ENCODE measurements at regions not wholly inside any gene's neighbourhood (a gene's known extent, or its start where the extent isn't known, plus 50 kb on each side); places are given as distances from the start of the nearest gene placed in this dataset.

DNA sequence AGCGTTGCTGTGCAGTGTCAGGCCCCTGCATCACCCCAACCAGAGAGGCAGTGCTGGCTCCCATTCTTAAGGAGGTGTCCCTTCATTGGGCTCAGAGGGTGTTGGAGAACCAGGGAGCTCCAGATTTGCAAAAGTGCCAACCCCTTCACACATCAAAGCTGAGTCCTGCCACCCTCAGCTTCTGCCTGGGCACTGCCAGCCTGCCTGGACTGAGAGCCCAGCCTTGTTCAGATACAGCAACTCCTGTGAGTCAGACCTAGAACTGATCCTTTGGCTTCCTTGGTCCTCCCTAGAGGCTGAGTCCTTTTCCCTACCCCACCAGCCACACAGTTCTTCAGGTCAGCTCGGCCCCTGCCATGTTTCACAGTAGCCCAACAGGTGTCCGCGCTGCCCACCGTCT, 424.9 kb upstream of the MYT1L start:
- Histone ChIP-seq H3K18ac (ENCODE audit: low read depth, low read length) (no peak overlapping the region), H4K8ac (ENCODE audit: low read depth in 2 of 2, low read length in 2 of 2) (no peak overlapping the region), H2BK5ac (ENCODE audit: low read depth, low read length, poor library complexity, severe bottlenecking) (no peak overlapping the region), H3K56ac (ENCODE audit: extremely low read depth, insufficient read depth, low read length) (no peak overlapping the region), H2AK9ac (replicated peaks; ENCODE audit: low read depth, low read length, poor library complexity) (no peak overlapping the region), H3K9me1 (ENCODE audit: insufficient read depth, low read length) (no peaks in the 10 kb centered on the region), H4K20me1 (ENCODE audit: insufficient read depth, low read length) (no peaks in the 10 kb centered on the region), H3K4ac (ENCODE audit: low read depth, low read length) (no peak overlapping the region), H2BK15ac (ENCODE audit: low read depth, low read length) (no peak overlapping the region), H3K14ac (replicated peaks; ENCODE audit: low read depth, low read length) (no peak overlapping the region), H2BK20ac (ENCODE audit: low read depth, low read length) (no peak overlapping the region), H3K4me3 (ENCODE audit: insufficient read depth, low read depth, low read length) (no peak overlapping the region), H2AK5ac (ENCODE audit: low read depth, low read length) (no peak overlapping the region), H4K91ac (ENCODE audit: insufficient read depth, low read depth, low read length) (no peak overlapping the region), H3K36me3 (ENCODE audit: control insufficient read depth, insufficient read depth, low read length) (no peaks in the 10 kb centered on the region), H3K9ac (ENCODE audit: low read depth, low read length) (no peak overlapping the region), H2AFZ (replicated peaks; ENCODE audit: low read length, poor library complexity) (no peak overlapping the region), H3K4me2 (ENCODE audit: low read depth, low read length) (no peak overlapping the region), H4K5ac (ENCODE audit: low read depth, low read length) (no peak overlapping the region), H3K9me3 (ENCODE audit: control insufficient read depth, insufficient read depth, low read length) (peaks cover 50% of the 10 kb centered on the region), H3K23ac (ENCODE audit: low read depth, low read length) (no peak overlapping the region), H3K79me1 (ENCODE audit: low read depth in 1 of 2, low read length in 2 of 2) (no peaks in the 10 kb centered on the region), H3K27ac (ENCODE audit: insufficient read depth, low read length) (no peak overlapping the region), H3K4me1 (ENCODE audit: control insufficient read depth, insufficient read depth, low read length) (no peaks in the 10 kb centered on the region), H3K27me3 (ENCODE audit: control insufficient read depth, insufficient read depth, low read length) (no peaks in the 10 kb centered on the region), H2BK120ac (ENCODE audit: low read depth, low read length) (no peak overlapping the region)
- ATAC-seq (ENCODE audit: low read depth): no peak
- in situ Hi-C loops (cut with MboI; ENCODE audit: low sequenced_read_pairs) (no loop called here), dilution Hi-C loops (cut with HindIII; ENCODE audit: low sequenced_read_pairs, unreplicated experiment) (no loop called here), intact Hi-C loops (cut with micrococcal nuclease) (no loop called here)
- ChIA-PET CTCF (no interaction called here), POLR2A (ENCODE audit: unreplicated experiment) (no interaction called here)
- WGBS, 2 experiments (ENCODE audit: extremely low coverage in 2 of 2, insufficient read length in 1 of 2): 66% methylated on average over 4 of the region's 5 CpGs; no CpG with 5 or more reads in 1 of the 2 experiments
- TF ChIP-seq CHD1 (IDR thresholded peaks at IDR 0.05; ENCODE audit: low read depth, low read length) (no peak), MAZ (IDR thresholded peaks at IDR 0.05; ENCODE audit: borderline replicate concordance, low read depth, low read length) (no peak), RCOR1 (IDR thresholded peaks at IDR 0.05; ENCODE audit: insufficient replicate concordance, low read length) (no peak), MAFK (IDR thresholded peaks at IDR 0.05; ENCODE audit: low read depth, low read length) (no peak), RAD21 (IDR thresholded peaks at IDR 0.05; ENCODE audit: low read length) (no peak), BHLHE40 (IDR thresholded peaks at IDR 0.05; ENCODE audit: low read depth, low read length) (no peak), RFX5 (IDR thresholded peaks at IDR 0.05; ENCODE audit: low read depth, low read length) (no peak), POLR2A (IDR thresholded peaks at IDR 0.05; ENCODE audit: low read depth, low read length) (no peak)
- TF ChIP-seq, protein P1, sequence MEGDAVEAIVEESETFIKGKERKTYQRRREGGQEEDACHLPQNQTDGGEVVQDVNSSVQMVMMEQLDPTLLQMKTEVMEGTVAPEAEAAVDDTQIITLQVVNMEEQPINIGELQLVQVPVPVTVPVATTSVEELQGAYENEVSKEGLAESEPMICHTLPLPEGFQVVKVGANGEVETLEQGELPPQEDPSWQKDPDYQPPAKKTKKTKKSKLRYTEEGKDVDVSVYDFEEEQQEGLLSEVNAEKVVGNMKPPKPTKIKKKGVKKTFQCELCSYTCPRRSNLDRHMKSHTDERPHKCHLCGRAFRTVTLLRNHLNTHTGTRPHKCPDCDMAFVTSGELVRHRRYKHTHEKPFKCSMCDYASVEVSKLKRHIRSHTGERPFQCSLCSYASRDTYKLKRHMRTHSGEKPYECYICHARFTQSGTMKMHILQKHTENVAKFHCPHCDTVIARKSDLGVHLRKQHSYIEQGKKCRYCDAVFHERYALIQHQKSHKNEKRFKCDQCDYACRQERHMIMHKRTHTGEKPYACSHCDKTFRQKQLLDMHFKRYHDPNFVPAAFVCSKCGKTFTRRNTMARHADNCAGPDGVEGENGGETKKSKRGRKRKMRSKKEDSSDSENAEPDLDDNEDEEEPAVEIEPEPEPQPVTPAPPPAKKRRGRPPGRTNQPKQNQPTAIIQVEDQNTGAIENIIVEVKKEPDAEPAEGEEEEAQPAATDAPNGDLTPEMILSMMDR (conservative IDR thresholded peaks at IDR 0.05; ENCODE audit: low read depth, low read length): no peak
- TF ChIP-seq, protein P2, sequence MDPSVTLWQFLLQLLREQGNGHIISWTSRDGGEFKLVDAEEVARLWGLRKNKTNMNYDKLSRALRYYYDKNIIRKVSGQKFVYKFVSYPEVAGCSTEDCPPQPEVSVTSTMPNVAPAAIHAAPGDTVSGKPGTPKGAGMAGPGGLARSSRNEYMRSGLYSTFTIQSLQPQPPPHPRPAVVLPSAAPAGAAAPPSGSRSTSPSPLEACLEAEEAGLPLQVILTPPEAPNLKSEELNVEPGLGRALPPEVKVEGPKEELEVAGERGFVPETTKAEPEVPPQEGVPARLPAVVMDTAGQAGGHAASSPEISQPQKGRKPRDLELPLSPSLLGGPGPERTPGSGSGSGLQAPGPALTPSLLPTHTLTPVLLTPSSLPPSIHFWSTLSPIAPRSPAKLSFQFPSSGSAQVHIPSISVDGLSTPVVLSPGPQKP (IDR thresholded peaks at IDR 0.05; ENCODE audit: borderline replicate concordance, low read depth, low read length): no peak
- BruUV-seq (replicated peaks): no TSS peak
- no peak for DNase-seq
